GM18511 (cell line): ENCODE measurements at regions not wholly inside any gene's neighbourhood (a gene's known extent, or its start where the extent isn't known, plus 50 kb on each side); places are given as distances from the start of the nearest gene placed in this dataset.
"Not testable (repeated sequence)": the region's sequence is repeated elsewhere in the genome, so short reads cannot be mapped to it uniquely, and the experiment has no call there.

ENCODE experiments used
- ATAC-seq: cut with Tn5 transposase; IDR thresholded peaks from one replicate; pipeline ENCODE4 v1.9.1; 2021; ENCODE audit warnings: mild to moderate bottlenecking, moderate library complexity; ENCODE audit not compliant: unreplicated experiment

DNA sequence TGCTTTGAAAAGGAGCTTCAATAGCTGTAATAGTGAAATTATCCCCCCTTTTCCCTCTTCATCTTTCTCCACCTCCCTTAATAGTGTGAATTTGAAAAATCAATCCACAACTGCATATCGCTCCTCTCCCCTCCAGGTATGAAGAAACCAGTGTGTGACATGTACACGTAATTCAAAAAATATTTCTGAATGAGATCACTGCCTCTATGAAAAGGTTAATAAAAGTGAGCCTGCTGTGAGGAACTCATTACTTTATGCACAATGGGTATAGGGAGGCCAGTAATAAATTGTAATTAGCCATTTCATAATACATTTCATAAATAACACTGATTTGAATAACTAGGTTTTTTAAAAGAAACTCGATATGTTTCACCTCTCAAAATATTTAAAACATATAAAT is 209.0 kb upstream of the KYNU start:
- no peak for ATAC-seq

DNA sequence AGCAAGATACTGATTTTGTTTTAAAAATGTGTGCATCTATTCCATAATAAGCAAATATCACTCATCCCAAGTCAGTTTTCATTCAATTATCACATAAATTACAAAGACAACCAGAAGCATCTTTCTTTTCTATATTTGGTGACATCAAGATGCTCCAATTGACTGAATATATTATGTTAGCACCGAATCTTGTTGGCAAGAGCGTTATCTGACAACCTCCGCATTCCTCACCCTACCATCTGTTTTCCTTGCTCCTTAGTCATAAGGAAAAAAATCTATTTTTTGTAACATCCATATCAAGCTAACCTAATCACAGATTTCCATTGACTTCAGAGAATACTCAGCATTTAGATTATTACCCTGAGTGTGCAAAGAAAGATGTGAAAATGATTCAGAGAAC is 212.2 kb upstream of the KYNU start:
- ATAC-seq = no peak

DNA sequence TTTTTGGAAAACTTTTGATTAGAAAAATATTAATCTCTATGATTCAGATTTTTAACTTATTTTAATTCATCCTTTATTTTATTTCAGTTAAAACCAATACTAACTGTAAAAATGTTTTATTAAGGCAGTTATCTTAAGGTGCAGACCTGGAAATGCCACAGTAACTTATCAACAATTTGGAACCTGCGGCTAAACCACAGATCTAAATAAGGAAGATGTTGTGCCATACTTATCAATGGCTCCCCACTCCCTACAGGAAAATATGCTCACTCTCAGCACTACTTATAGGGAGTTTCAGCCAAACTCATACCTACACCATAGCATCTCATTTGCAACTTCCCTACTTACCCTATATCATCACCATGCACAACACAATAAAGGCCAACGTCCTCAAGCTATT is 226.9 kb upstream of the KYNU start:
- no peak for ATAC-seq

DNA sequence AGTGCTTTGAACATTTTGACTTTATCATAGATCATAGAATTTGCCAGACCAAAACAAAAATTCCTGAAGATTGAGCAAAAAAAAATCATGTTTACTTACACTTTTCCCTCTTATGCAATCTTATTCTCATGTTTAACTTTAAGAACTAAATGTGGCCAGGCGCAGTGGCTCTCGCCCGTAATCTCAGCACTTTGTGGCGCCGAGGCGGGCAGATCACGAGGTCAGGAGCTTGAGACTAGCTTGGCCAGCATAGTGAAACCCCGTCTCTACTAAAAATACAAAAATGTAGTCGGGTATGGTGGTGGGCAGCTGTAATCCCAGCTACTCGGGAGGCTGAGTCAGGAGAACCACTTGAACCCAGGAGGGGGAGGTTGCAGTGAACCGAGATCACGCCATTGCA is 227.9 kb upstream of the KYNU start:
- no peak for ATAC-seq

DNA sequence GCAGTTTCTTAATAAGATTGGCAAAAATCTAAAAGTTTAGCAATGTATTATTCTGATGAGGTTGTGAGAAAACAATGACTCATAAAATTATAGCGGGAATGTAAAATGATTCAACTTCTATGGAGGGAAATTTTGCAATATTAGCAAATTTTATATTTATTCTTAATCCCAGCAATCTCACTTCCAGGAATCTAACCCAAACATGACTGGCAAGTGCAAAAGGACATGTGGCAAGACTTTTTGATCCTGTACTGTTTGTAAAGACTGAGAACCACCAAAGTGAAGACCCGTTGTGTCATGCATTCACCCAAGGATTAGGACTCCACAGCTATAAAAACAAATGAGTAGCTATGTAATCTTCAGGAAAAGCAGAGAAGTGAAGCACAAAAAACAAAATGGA is 234.8 kb upstream of the KYNU start:
- no peak for ATAC-seq

DNA sequence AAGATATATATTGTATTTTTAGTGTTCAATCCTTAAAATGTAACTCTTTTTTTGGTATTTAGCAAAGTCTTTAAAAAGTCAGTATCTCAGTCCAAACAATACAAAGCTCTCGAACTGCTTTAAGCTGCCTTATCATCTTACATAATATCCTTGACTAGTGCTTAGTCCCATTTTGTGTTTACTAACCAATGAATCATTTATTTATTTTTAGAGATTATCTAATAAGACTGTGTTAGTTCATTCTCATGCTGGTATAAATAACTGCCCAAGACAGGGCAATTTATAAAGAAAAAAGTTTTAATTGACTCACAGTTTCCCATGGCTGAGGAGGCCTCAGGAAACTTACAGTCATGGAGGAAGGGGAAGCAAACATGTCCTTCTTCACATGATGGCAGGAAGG is 248.3 kb upstream of the KYNU start:
- ATAC-seq = no peak

DNA sequence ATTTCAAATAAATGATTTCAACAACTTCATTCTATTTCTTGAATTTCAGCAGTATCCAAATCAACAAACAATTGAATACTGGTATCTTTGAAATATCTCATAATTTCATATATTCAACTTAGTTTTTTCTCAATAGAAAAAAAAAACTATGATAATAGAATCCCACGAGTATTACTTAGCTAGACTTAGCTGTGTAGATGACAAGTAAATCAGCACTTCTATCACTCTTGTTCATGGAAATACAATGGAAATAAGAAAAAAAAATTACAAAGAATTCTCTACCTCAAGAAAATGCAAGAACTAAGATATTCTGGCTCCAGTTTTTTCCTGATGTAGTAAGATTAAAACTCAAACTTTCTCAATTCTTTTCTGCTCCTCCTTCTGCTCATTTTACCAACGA is 256.2 kb upstream of the KYNU start:
- ATAC-seq = no peak

DNA sequence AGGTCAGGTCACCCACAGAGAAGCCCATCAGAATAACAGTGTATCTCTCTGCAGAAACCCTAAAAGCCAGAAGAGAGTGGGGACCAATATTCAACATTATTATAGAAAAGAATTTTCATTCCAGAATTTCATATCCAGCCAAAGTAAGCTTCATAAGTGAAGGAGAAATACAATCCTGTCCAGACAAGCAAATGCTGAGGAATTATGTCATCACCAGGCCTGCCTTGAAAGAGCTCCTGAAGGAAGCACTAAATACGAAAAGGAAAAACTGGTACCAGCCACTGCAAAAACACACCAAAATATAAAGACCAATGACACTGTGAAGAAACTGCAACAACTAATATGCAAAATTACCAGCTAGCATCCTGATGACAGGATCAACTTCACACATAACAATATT is 260.0 kb upstream of the KYNU start:
- ATAC-seq = no peak

DNA sequence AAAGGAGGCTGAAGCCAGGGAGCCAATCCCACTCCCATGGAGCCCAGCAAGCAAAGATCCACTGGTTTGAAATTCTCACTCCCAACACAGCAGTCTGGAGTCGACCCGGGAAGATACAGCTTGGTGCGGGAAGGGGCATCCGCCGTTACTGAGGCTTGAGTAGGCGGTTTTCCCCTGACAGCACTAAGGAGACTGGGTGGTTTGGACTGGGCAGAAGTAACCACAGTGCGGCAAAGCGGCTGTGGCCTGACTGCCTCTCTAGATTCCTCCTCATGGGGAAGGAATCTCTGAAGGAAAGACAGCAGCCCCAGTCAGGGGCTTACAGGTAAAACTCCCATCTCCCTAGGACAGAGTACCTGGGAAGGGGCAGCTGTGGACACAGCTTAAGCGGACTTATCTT is 261.6 kb upstream of the KYNU start:
- ATAC-seq = no peak

DNA sequence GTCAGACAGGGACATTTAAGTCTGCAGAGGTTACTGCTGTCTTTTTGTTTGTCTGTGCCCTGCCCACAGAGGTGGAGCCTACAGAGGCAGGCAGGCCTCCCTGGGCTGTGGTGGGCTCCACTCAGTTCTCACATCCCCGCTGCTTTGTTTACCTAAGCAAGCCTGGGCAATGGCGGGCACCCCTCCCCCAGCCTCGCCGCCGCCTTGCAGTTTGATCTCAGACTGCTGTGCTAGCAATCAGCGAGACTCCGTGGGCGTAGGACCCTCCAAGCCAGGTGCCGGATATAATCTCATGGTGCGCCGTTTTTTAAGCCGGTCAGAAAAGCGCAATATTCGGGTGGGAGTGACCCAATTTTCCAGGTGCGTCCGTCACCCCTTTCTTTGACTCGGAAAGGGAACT is 264.3 kb upstream of the KYNU start:
- not testable (repeated sequence) for ATAC-seq

DNA sequence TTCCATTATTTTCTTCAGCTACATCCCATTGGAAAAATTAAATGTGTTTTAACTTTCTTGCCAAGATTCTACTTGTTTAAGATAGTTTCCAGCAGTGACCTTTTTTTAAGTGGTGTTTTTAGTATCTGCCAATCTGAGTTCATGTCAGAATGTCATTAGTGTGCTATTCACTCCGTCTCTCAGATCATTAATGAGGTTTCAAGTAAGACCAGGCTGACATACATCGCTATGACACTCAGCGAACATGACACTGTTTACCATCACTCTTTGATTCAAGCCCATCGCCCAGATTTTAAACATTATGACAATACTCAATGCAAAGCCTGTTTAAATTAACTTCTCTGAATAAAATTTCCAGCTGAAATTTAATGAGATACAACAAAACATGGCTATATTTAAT is 272.0 kb upstream of the KYNU start:
- ATAC-seq = no peak

DNA sequence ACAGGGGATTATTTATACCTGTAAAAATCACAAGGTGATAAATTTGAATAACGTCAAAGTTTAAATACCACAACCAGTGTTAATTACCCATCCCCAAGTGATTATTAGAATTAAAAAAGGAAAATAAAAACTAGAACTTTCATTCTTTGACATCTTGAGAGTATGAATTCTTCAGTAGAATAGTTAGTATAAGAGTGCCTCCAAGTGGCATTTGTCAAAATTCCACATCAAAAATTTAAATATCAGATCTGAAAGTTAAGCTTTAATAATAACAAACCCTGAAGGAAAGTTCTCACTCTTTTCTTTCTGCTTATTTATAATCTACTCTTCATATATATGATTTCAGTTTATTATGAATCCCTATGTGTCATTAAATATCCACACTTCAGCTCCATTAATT is 273.7 kb upstream of the KYNU start:
- no peak for ATAC-seq

DNA sequence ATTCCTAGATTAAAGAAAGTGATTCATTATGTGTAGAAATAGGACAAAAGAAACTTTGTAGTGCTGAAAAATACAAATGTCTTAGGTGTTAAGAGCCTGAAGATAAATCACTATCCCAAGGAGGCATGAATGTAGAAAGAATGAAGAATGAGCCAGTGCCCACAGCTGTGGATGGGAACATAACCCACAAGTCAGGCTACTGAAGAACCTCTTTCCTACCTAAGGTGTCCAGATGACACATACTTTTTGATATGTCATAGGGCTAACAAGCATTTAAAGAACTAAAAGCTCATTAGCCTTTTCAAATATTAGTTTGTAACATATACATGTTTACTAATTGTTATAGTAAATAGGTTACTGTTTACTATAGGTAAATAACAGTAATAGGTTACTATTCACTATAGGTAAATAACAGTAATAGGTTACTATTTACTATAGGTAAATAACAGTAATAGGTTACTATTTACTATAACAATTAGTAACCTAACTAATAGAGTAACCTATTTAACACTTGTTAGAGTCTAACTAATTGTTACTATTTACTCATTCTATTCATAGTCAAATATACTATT is 275.0 kb upstream of the KYNU start:
- ATAC-seq = no peak

DNA sequence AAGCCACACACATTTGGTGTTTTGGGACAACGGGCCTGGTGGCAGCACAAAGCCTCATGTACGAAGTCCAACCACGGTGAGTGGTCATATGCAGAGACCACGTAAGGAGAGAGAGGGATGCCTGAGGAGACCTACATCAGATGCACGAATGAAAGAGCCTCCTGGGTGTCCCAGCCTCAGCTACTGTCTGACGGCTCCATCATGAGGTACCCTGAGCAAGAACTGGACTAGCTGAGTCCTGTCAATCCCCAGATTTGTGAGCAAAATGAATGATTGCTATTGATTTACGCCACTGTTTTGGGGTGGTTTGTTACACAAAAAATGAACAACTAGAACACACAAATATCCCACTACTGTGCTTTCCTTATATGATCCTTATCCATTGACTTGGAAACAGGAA is 275.7 kb upstream of the KYNU start:
- no peak for ATAC-seq

DNA sequence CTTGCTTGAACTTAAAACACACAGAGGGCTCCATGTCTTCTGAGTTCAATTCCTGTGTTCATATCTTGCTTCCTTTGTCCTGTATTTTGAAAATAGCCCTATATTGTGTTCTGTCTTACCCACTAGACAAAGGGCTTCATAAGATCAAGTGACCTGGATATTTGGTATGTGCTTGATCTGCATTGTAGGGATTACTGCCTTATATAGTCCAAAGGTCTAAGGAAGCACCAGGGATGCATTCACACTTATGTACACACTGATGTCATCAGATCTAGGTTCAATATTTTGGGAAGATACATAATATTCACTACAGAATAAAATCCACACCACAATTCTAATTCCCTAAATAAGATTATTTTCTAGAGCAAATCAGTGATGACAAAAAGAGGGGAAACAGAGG is 278.0 kb upstream of the KYNU start:
- ATAC-seq = no peak

DNA sequence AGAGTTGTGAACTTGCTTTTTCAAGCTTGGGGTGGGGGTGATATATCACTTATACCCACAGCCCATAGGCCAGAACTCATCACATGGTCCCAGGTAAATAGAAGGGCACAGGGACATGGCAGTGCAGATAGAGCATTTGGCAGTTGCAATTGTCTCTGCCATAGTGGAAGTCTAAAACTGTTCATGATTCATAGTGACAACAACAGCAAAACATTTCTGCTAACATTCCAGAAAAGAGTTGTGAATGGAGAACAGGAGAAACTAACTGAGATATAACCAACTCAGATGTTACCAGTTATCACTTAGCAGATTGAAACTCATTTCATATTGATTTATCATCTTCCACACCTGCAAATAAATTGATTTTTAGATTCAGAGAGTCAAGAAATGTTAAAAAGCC is 278.6 kb upstream of the KYNU start:
- no peak for ATAC-seq

DNA sequence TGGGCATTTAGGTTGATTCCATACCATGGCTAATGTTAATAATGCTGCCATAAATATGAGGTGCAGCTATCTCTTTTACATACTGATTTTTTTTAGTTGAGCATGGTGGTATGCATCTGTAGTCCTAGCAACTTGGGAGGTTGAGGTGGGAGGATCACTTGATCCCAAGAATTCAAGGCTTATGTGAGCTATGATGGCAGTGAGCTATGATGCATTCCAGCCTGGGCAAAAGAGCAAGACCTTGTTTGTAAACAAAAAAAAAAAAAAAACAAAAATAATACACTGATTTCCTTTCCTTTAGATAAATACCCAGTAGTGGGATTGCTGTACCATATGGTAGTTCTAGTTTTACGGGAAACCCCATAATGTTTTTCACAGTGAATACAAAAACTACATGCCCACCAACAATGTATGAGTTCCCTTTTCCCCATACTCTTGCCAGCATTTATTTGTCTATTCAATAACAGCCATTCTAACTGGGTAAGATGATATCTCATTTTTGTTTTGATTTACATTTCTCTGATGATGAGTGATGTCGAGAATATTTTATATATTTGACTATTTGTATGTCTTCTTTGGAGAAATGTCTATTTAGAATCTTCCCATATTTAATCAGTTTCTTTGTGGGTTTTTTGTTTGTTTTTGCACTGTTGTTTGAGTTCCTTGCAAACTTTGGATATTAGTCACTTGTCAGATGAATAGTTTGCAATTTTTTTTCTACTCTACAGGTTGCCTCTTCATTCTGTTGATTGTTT is 281.0 kb upstream of the KYNU start:
- ATAC-seq = no peak

DNA sequence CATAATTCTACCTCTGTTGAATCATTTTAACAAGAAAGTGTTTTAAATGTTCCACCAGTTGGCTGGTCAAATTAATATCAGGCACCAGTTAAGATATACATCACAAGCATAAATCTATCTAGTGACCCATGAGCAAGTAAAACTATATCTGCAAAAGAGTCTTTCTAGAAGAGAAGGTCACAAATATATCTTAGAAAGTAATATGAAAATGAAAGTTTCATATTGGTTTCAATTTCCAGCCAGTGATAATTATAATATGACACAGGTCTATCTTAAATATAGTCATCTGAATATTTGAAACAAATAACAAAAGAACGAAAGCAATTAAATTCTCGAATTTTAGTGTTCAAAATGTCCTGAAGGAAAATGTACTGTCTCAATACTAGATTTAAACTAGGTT is 282.5 kb upstream of the KYNU start:
- no peak for ATAC-seq

DNA sequence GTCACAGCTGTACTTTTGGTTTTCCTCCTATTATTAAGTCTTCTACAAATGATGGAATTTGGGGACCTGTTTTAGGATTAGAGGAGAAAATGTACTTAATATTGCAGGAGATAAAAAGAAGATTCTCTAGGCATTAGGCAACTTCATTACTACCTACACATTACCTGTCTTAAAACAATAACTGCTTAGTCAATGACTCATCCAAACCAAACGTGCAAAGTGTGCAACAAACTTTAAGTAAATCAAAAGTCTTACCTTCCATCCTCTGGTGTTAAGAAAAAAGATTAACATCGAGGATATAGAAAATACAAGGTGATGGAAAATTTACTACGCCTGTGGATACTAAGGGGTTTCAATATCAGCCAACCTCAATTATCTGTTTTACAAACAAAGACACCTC is 285.3 kb upstream of the KYNU start:
- ATAC-seq = no peak

DNA sequence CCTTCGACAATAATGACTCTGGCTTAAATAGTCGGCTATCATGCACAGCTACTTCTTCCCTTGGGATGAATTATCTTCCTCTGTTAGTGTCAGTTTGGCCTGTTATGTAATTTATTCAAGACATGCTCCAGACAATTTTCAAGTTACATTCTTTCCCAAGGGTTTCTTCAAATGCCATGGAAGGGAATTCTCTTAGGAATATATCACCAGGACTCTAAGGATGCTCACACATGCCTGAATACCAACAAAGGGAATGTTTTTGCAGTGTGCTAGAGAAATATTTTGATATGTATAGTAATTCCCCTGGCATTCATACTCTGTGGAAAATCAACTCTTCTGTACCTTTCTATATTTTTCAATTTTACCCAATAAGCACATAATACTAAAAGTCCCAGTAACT is 286.0 kb upstream of the KYNU start:
- ATAC-seq = no peak

DNA sequence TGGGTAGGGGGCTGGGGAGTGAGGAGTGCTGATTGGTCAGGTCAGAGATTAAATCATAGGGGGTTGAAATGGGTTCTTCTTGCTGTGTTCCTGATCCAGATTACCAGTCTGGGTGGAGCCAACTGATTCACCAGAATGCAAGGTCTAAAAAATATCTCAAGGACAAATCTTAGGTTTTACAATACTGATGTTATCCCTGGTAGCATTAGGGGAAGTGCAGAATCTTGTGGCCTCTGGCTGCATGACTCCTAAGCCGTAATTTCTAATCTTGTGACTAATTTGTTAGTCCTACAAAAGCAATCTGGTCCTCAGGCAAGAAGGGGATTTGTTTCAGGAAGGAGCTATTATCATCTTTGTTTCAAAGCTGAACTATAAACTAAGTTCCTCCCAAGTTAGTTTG is 289.2 kb upstream of the KYNU start:
- no peak for ATAC-seq

DNA sequence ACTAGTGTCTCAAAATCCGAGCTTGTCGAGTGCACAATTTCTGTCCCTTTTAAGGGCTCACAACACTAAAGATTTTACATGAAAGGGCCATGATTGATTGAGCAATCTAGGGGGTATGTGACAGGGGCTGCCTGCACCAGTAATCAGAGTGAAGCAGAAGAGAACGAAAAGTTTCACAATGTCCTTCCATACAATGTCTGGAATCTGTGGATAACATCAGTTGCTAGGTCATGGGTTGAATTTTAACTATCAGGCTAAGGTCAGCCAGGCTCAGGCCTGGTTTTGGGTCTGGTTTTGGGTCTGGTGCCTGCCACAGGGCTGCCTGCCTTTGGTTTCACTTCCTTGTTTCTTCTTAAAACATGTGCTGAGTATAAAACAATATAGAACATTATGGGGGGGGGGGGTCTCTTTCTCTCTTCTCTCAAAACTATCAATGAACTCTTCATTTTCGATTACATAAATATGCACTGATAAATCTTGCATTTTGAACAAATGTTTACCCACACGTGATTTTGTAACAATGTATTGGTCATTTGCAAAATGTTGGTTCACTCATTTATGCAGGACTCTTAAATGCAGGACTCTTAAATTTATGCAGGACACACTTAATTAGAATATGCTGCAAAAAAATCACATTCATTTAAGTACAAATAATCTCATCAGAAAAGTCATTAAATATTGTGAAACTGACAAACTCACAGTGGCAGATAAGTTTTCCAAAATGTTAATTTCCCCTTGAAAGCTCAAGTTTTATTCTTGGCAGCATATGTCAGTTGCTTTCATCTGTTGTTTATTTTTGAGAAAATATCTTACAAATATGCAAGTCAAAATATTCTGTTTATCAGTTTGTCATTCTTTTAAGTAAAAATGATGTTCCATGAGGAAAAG is 290.5 kb upstream of the KYNU start:
- no peak for ATAC-seq
